ENCODE measurements at regions not wholly inside any gene's neighbourhood (a gene's known extent, or its start where the extent isn't known, plus 50 kb on each side); places are given as distances from the start of the nearest gene placed in this dataset.

GRCh38 chr5:33341351-33341750 lies 99.4 kb upstream of the TARS1 start:
- in situ Hi-C loops (cut with MboI; ENCODE audit: low sequenced_read_pairs, unreplicated experiment) = no loop called here
- no peak for TF ChIP-seq CTCF (IDR thresholded peaks at IDR 0.05; ENCODE audit: borderline replicate concordance, control extremely low read depth, extremely low read depth, insufficient read depth, missing control alignments)
- no peak for DNase-seq (ENCODE audit: low spot score)

GRCh38 chr5:33343676-33344327 lies 97.0 kb upstream of the TARS1 start:
- TF ChIP-seq CTCF (IDR thresholded peaks at IDR 0.05; ENCODE audit: borderline replicate concordance, control extremely low read depth, extremely low read depth, insufficient read depth, missing control alignments) = no peak
- in situ Hi-C loops (cut with MboI; ENCODE audit: low sequenced_read_pairs, unreplicated experiment) = no loop called here
- DNase-seq (ENCODE audit: low spot score) = no peak

GRCh38 chr5:33346534-33346933 lies 94.2 kb upstream of the TARS1 start:
- in situ Hi-C loops (cut with MboI; ENCODE audit: low sequenced_read_pairs, unreplicated experiment) = no loop called here
- no peak for DNase-seq (ENCODE audit: low spot score)
- no peak for TF ChIP-seq CTCF (IDR thresholded peaks at IDR 0.05; ENCODE audit: borderline replicate concordance, control extremely low read depth, extremely low read depth, insufficient read depth, missing control alignments)

- no peak for TF ChIP-seq CTCF (IDR thresholded peaks at IDR 0.05; ENCODE audit: borderline replicate concordance, control extremely low read depth, extremely low read depth, insufficient read depth, missing control alignments)
- no peak for DNase-seq (ENCODE audit: low spot score)
- in situ Hi-C loops (cut with MboI; ENCODE audit: low sequenced_read_pairs, unreplicated experiment) = no loop called here
Observed at GRCh38 chr5:33361781-33362180, 79.0 kb upstream of the TARS1 start.

- in situ Hi-C loops (cut with MboI; ENCODE audit: low sequenced_read_pairs, unreplicated experiment) = no loop called here
- TF ChIP-seq CTCF (IDR thresholded peaks at IDR 0.05; ENCODE audit: borderline replicate concordance, control extremely low read depth, extremely low read depth, insufficient read depth, missing control alignments) = no peak
- DNase-seq (ENCODE audit: low spot score) = no peak
Observed at GRCh38 chr5:33362915-33363314, 77.8 kb upstream of the TARS1 start.

- no peak for TF ChIP-seq CTCF (IDR thresholded peaks at IDR 0.05; ENCODE audit: borderline replicate concordance, control extremely low read depth, extremely low read depth, insufficient read depth, missing control alignments)
- DNase-seq (ENCODE audit: low spot score) = no peak
- in situ Hi-C loops (cut with MboI; ENCODE audit: low sequenced_read_pairs, unreplicated experiment) = no loop called here
Observed at GRCh38 chr5:33363537-33363936, 77.2 kb upstream of the TARS1 start.
